Esophagus muscularis mucosa (tissue), 4 donors: ENCODE measurements at regions not wholly inside any gene's neighbourhood (a gene's known extent, or its start where the extent isn't known, plus 50 kb on each side); places are given as distances from the start of the nearest gene placed in this dataset.

Experiments
- DNase-seq: peaks from one replicate; pipeline ENCODE4 v3.0.0-alpha.2; 2017; ENCODE audit errors: extremely low spot score
- H3K27ac ChIP-seq, 4 donors: fragments of 200-600 bp; sonication (generic); replicated peaks in 1 of 4; 1 replicate in 3 of 4; 2 replicates in 1 of 4; pipeline ENCODE4 v1.5.1; 2016 to 2019; ENCODE audit warnings: mild to moderate bottlenecking in 1 of 4
- H3K27me3 ChIP-seq, 4 donors: fragments of 200-600 bp; sonication (generic); one replicate each; pipeline versions ENCODE4 v1.5.1 to v1.6.0; 2016 to 2019
- H3K36me3 ChIP-seq, 4 donors: fragments of 200-600 bp; sonication (generic); one replicate each; pipeline ENCODE4 v1.5.1; 2016 to 2019
- H3K4me1 ChIP-seq, 4 donors: fragments of 200-600 bp; sonication (generic); one replicate each; pipeline ENCODE4 v1.5.1; 2016 to 2019
- H3K4me3 ChIP-seq, 4 donors: fragments of 200-600 bp; sonication (generic); 1 replicate in 2 of 4; 2 replicates in 2 of 4; pipeline ENCODE4 v1.5.1; 2016 to 2019; ENCODE audit warnings: mild to moderate bottlenecking in 4 of 4, moderate library complexity in 1 of 4
- H3K9me3 ChIP-seq, 4 donors: fragments of 200-600 bp; sonication (generic); 1 replicate in 3 of 4; 2 replicates in 1 of 4; pipeline ENCODE4 v1.5.1; 2016 to 2019
- EP300 ChIP-seq: sonication (generic); formaldehyde crosslinking; IDR thresholded peaks from one replicate; pipeline ENCODE4 v1.6.1; 2017; ENCODE audit warnings: antibody characterized with exemption
- POLR2A ChIP-seq: fragments of 450-650 bp; IDR thresholded peaks from one replicate; pipeline ENCODE4 v1.6.1; 2017; ENCODE audit warnings: antibody characterized with exemption, moderate library complexity, mild to moderate bottlenecking, low read depth
- POLR2AphosphoS5 ChIP-seq, 2 donors: sonication (generic); formaldehyde crosslinking; IDR thresholded peaks; one replicate each; pipeline ENCODE4 v1.6.1; 2017; ENCODE audit warnings: antibody characterized with exemption in 2 of 2
- WGBS: methylation state at CpG from one replicate; pipeline ENCODE4 v1.1.5; 2018; 5-methylcytosine and 5-hydroxymethylcytosine counted together
- intact Hi-C: fragments of 100-400 bp; cut with DNase I; formaldehyde crosslinking; loops from one replicate; pipeline ENCODE4 v1.15.1; 2023
- TF ChIP-seq, protein P1 (sequence below), 3 experiments: fragments of 200-600 bp in 2 of 3; fragments of 450-650 bp in 1 of 3; sonication (generic) in 2 of 3; IDR thresholded peaks; one replicate each; pipeline ENCODE4 v1.5.1; 2017 to 2019; ENCODE audit warnings: antibody characterized with exemption in 3 of 3, mild to moderate bottlenecking in 2 of 3, moderate library complexity in 1 of 3

DNA sequence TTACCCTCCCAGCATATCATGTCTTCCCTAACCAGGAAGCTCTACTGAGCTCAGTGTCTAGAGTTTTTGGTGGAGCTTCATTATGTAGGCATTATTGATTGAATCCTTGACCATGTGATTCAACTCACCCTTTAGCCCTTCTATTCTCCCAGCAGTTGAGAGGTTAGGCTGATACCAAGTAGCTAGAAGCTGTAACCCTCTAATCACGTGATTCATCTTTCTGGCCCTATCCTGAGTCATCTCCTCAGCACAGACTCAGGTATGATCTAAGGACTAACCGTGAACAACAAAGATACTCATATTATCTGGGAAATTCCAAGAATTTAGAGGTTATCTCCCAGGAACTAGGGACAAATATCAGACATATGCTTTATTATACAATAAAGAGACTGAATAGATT lies 625.5 kb downstream of the JRKL start:
- DNase-seq = no peak
- TF ChIP-seq POLR2A = no peak
- TF ChIP-seq, protein P1, sequence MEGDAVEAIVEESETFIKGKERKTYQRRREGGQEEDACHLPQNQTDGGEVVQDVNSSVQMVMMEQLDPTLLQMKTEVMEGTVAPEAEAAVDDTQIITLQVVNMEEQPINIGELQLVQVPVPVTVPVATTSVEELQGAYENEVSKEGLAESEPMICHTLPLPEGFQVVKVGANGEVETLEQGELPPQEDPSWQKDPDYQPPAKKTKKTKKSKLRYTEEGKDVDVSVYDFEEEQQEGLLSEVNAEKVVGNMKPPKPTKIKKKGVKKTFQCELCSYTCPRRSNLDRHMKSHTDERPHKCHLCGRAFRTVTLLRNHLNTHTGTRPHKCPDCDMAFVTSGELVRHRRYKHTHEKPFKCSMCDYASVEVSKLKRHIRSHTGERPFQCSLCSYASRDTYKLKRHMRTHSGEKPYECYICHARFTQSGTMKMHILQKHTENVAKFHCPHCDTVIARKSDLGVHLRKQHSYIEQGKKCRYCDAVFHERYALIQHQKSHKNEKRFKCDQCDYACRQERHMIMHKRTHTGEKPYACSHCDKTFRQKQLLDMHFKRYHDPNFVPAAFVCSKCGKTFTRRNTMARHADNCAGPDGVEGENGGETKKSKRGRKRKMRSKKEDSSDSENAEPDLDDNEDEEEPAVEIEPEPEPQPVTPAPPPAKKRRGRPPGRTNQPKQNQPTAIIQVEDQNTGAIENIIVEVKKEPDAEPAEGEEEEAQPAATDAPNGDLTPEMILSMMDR (IDR thresholded peaks at IDR 0.05) = no peak
- H3K27ac ChIP-seq = no peak overlapping the region
- no peak overlapping the region for H3K4me3 ChIP-seq
- 87% methylated on average over 2 of the region's 2 CpGs for WGBS
- H3K9me3 ChIP-seq = peaks cover 0 to 3% (median 0%) of the 10 kb centered on the region in 4 donors
- peaks cover 0 to 7% (median 0%) of the 10 kb centered on the region in 4 donors for H3K27me3 ChIP-seq
- intact Hi-C loops = no loop called here
- no peaks in the 10 kb centered on the region for H3K4me1 ChIP-seq
- no peaks in the 10 kb centered on the region for H3K36me3 ChIP-seq

DNA sequence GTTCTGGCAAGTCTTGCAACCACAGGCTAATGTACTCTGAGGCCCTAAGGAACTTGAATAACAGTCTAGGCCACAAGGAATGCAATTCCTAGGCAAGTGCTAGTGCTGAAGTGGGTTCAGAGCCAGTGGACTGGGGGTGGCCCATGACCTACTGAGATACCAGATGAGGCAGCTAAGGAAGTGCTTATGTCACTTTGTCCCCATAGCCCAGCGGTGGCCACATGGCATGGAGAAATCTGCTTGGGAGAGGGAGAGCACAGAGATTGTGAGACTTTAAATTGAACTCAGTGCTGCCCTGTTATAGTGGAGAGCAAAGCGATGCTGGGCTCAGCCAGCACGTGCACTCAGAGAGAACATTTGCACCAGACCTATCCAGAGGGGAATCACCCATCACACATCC lies 629.5 kb downstream of the JRKL start:
- H3K36me3 ChIP-seq = no peaks in the 10 kb centered on the region
- DNase-seq = no peak
- H3K27ac ChIP-seq = no peak overlapping the region
- intact Hi-C loops = no loop called here
- H3K27me3 ChIP-seq = peaks cover 0 to 7% (median 0%) of the 10 kb centered on the region in 4 donors
- H3K4me1 ChIP-seq = no peaks in the 10 kb centered on the region
- H3K9me3 ChIP-seq = peaks cover 0 to 3% (median 0%) of the 10 kb centered on the region in 4 donors
- WGBS = 92% methylated on average over 3 of the region's 3 CpGs
- TF ChIP-seq POLR2AphosphoS5 (IDR thresholded peaks at IDR 0.05) (no peak), POLR2A (no peak), EP300 (no peak)
- TF ChIP-seq, protein P1 (IDR thresholded peaks at IDR 0.05) = no peak
- H3K4me3 ChIP-seq = no peak overlapping the region

DNA sequence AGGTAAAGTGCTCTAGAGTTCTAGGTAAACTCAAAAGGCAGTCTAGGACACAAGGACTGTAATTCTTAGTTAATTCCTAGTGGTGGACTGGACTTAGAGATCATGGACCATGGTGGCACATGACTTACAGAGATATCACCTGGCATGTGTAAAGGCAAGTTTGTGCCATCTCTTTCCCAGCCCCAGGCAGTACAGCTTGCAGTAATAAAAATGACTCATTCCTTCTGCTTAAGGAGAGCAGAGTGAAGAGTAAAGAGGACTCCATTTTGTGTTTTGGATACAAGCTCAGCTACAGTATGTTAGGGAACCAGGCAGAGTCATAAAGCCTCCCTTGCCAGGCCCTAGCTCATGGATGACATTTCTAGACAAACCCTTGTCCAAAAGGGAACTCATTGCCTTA lies 629.9 kb downstream of the JRKL start:
- H3K9me3 ChIP-seq = peaks cover 0 to 3% (median 0%) of the 10 kb centered on the region in 4 donors
- DNase-seq = no peak
- H3K27me3 ChIP-seq = peaks cover 0 to 7% (median 0%) of the 10 kb centered on the region in 4 donors
- H3K36me3 ChIP-seq = no peaks in the 10 kb centered on the region
- H3K4me3 ChIP-seq = no peak overlapping the region
- H3K27ac ChIP-seq = no peak overlapping the region
- no peaks in the 10 kb centered on the region for H3K4me1 ChIP-seq
- intact Hi-C loops = no loop called here
- no peak for TF ChIP-seq POLR2A
- no peak for TF ChIP-seq EP300
- TF ChIP-seq, protein P1 (IDR thresholded peaks at IDR 0.05) = no peak
- no peak for TF ChIP-seq POLR2AphosphoS5 (IDR thresholded peaks at IDR 0.05)

DNA sequence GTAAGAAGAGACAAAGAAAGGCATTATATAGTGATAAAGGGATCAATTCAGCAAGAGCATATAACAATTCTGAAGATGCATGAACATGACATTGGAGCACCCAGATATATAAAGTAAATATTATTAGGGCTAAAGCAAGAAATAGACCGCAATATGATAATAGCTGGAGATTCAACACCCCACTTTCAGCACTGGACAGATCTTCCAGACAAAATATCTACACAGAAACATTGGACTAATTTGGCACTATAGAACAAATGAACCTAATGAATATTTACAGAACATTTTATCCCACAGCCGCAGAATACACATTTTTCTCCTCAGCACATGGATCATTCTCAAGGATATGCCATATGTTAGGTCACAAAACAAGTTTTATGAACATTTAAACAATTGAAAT lies 633.1 kb downstream of the JRKL start:
- WGBS = 68% methylated on average over 2 of the region's 2 CpGs
- no peak for TF ChIP-seq EP300
- TF ChIP-seq, protein P1 (IDR thresholded peaks at IDR 0.05) = no peak
- no peak for TF ChIP-seq POLR2A
- no peak for TF ChIP-seq POLR2AphosphoS5 (IDR thresholded peaks at IDR 0.05)
- intact Hi-C loops = no loop called here

DNA sequence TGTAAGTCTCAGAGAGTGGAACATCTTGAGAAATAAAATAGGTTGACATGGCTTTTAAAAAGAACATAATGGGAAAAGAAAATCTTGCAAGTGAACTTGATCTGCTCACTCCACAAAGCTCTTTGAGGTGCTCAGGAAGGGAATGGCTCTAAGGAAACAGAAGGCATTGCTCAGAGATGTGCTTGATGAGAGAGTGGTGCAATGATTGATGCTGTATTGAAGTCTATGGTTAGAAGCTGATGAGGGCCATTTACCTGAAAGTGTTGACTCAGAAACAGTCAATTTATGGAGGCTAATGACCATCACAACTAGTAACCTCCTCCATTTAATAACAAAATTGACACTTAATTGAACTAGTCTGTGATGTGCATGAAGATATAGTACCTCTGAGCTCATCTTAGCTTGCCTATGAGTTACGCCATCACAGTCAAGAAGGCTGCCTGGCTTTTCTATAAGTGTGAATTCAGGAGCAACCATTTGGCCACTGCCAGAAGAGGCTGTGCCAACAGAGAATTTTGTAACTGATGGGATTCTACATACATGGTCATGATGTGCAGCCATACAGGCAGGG lies 639.1 kb downstream of the JRKL start:
- 100% methylated on average over 1 of the region's 1 CpG for WGBS
- no peaks in the 10 kb centered on the region for H3K36me3 ChIP-seq
- no peaks in the 10 kb centered on the region for H3K4me1 ChIP-seq
- H3K4me3 ChIP-seq = no peak overlapping the region
- no peak for DNase-seq
- intact Hi-C loops = no loop called here
- no peak for TF ChIP-seq POLR2AphosphoS5 (IDR thresholded peaks at IDR 0.05)
- no peak for TF ChIP-seq POLR2A
- TF ChIP-seq, protein P1 (IDR thresholded peaks at IDR 0.05) = no peak
- TF ChIP-seq EP300 = no peak
- no peak overlapping the region for H3K27ac ChIP-seq
- H3K27me3 ChIP-seq = no peaks in the 10 kb centered on the region
- peaks cover 0 to 8% (median 3%) of the 10 kb centered on the region in 4 donors for H3K9me3 ChIP-seq

More for the DNA sequence above, 633.1 kb downstream of the JRKL start:
- DNase-seq = no peak
- H3K27ac ChIP-seq = no peak overlapping the region
- peaks cover 0 to 7% (median 0%) of the 10 kb centered on the region in 4 donors for H3K27me3 ChIP-seq
- H3K4me1 ChIP-seq = no peaks in the 10 kb centered on the region
- H3K36me3 ChIP-seq = no peaks in the 10 kb centered on the region
- no peak overlapping the region for H3K4me3 ChIP-seq
- H3K9me3 ChIP-seq = peaks cover 0 to 8% (median 3%) of the 10 kb centered on the region in 4 donors
